GM10266 (cell line): ENCODE measurements at regions not wholly inside any gene's neighbourhood (a gene's known extent, or its start where the extent isn't known, plus 50 kb on each side); places are given as distances from the start of the nearest gene placed in this dataset.

Source experiments
- DNase-seq: peaks from one replicate; pipeline ENCODE4 v3.0.0; 2012; ENCODE audit errors: extremely low spot score
- TF ChIP-seq, protein P1 (sequence below): IDR thresholded peaks from 2 replicates; pipeline ENCODE4 v1.5.1; 2012; ENCODE audit warnings: mild to moderate bottlenecking, low read depth; ENCODE audit not compliant: control insufficient read depth, insufficient read depth; ENCODE audit errors: missing control alignments

DNA sequence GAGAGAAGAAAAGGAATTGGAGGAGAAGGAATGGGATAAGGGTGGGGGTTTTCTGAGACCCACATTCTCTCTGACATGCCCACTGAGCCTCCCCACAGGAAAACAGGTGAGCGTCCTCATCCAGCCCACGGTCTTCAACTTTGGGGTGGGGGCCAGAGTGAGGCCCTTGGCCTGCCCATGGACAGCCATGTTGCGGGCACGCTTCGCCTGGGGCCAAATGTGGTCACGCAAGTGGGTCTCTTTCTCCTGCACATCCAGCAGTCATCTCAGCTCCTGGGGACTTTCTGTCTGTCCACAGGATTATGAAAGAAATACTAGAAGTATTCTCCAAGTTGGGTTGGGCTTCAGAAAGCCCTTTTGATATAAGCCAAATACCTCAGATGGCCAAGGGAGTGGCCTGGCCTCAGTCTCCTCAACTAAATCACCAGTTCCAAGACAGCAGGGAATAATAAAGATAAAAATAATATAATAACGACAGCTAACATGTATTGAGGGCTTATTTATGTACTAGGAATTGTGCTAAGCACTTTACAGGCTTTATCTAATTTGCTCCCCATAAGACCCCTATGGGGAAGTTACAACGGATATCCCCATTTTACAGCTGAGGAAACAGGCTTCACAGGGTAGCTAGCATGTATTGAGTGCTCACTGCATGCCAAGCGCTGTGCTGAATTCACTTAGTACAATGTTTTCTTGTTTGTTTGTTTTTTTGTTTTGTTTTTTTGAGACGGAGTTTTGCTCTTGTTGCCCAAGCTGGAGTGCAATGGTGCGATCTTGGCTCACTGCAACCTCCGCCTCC lies 57.2 kb upstream of the LBX1 start:
- no peak for DNase-seq
- TF ChIP-seq, protein P1, sequence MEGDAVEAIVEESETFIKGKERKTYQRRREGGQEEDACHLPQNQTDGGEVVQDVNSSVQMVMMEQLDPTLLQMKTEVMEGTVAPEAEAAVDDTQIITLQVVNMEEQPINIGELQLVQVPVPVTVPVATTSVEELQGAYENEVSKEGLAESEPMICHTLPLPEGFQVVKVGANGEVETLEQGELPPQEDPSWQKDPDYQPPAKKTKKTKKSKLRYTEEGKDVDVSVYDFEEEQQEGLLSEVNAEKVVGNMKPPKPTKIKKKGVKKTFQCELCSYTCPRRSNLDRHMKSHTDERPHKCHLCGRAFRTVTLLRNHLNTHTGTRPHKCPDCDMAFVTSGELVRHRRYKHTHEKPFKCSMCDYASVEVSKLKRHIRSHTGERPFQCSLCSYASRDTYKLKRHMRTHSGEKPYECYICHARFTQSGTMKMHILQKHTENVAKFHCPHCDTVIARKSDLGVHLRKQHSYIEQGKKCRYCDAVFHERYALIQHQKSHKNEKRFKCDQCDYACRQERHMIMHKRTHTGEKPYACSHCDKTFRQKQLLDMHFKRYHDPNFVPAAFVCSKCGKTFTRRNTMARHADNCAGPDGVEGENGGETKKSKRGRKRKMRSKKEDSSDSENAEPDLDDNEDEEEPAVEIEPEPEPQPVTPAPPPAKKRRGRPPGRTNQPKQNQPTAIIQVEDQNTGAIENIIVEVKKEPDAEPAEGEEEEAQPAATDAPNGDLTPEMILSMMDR, result no peak

DNA sequence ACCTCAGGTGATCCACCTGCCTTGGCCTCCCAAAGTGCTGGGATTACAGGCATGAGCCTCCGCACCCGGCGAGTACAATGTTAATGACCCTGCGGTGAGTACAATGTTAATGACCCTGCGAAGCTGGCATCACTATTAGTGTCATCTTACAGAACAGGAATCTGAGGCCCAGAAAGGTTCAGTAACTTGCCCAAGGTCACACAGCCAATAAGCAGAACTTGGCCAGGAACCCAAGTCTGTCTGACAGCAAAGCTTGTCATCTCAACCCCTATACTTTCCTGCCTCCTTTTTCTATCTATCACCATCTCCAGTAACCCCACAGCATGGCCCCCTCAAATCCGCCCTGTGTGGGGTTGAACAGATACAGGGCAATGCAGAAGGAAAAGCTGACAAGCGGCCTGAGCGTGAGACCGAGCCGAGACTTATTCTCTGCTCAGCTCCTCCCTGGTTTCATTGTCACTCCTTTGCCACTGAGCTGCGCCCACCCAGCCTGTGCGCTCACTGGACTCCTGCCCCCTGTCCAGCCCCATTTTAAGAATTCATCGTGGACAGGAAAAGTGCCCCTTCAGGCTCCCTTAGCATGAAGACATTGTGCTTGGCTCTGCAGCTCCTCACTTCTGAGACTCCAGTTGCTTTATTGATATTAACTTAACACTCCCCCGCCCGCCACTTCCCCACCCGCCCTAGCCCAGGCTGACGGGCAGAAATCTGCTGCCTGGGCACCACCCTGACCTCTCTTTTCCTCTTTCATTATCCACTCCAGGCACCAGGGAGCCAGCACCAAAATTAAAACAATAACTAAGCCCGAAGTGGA lies 58.1 kb upstream of the LBX1 start:
- TF ChIP-seq, protein P1, result no peak
- no peak for DNase-seq

DNA sequence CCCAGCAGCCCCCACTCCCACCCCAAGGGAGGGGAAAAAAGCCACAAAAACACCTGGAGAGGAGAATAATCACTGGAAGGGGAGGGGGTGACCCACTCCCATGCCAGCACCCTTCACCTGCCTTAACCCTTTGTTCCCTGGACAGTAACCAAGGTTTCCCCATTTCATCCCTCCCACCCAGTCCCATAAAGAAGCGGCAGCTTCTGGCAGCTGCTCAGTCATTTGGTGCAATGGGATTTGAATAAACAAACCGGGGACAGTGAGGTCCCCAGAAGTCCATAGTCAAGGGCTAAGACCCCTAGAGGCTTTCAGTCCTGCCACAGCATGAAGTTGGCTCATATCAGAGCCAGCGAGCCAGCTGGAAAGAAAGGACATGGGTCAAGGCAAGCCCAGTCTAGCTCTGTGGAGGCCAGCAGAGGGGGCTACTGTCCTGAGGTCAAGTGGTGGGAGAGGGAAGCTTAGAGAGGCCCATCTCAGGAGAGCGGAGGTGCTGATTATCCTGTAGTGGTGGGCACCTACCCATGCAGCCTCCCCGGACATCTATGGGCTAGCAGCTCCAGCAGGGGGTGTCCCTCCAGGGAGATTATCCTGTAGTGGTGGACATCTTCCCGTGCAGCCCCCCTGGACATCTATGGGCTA lies 58.9 kb upstream of the LBX1 start:
- DNase-seq, result peak; percentile 64
- TF ChIP-seq, protein P1, result no peak

DNA sequence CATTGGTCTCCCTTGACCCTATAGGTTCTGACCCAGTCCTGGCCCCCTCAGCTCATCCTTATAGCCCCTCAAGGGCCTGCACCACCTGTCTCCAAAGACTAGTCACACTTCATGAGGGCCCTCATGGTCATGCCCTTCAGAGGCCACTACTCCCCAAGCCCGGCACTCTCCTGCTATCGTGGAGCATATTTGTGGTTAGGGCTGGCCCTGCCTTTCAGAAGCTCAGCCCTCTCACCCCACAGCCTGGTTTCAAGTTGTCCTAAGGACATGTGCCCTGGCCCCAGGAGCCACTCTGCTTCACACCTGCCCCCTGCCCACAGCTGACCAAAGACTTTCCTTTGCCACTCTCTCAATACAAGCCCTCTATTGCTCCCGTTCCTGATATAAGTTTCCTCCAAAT lies 60.3 kb upstream of the LBX1 start:
- no peak for DNase-seq

DNA sequence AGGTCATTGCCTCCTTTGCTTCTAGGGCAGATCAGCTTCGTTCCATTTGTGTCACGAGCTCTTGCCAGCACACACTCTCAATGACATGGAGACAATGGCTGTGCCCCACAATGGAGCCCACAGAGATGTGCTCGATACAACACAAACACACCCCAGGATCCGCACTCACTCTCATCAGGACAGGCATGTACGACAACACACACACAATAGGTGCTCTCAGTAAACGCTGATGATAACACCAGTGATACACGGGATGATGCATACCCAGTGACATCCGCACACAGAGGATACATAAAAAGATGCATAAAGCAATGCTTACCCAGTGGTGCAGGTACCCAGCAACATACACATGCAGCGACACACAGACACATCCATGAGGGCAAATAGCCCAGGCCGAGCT lies 61.2 kb upstream of the LBX1 start:
- TF ChIP-seq, protein P1, result no peak
- no peak for DNase-seq

More for the DNA sequence above, 60.3 kb upstream of the LBX1 start:
- TF ChIP-seq, protein P1, result no peak

DNA sequence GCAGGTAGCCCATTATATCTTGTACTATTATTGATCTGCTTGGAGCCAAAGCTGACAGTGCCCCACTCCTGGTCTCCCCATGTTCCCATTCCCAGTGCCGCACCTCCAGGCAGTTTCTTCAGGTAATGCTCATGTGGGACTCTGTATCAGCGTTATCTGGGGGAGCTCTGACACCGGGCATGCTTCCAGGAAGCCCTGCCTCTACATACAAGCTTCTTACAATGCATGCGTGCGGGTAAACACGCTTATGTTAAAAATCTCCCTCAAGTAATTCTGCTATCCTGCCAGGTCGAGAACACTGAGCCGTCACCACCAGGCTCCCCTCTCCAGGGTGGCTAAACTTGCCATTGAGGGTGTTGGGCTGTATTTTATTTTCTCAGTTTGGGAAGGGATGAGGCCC lies 61.6 kb upstream of the LBX1 start:
- DNase-seq, result no peak
- TF ChIP-seq, protein P1, result no peak
